GM21390 (cell line): ENCODE measurements at regions not wholly inside any gene's neighbourhood (a gene's known extent, or its start where the extent isn't known, plus 50 kb on each side); places are given as distances from the start of the nearest gene placed in this dataset.

ENCODE experiments used
- ATAC-seq: cut with Tn5 transposase; IDR thresholded peaks from one replicate; pipeline ENCODE4 v1.9.1; 2021; ENCODE audit not compliant: unreplicated experiment

DNA sequence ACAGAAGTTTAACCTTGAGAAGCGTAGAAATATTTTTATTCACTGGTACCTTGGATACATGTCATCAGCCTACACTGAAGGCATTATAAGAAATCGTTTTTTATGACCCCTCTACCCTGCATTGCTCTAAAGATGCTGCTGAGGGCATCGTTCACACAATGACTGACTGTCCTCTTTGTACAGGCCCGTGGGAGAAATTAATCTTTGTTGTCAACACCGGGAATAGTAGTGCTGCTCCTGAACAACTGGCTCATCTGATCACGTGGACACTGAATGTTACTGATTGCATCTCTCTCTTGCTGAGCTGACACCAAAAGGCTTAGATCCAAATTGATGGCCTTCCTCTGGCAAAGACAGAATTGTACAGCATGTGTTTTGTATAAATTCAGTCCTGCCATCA lies 157.1 kb upstream of the SMLR1 start:
- ATAC-seq = no peak

- ATAC-seq = no peak
Observed at GRCh38 chr6:130671119-130671518, 156.1 kb upstream of the SMLR1 start.

DNA sequence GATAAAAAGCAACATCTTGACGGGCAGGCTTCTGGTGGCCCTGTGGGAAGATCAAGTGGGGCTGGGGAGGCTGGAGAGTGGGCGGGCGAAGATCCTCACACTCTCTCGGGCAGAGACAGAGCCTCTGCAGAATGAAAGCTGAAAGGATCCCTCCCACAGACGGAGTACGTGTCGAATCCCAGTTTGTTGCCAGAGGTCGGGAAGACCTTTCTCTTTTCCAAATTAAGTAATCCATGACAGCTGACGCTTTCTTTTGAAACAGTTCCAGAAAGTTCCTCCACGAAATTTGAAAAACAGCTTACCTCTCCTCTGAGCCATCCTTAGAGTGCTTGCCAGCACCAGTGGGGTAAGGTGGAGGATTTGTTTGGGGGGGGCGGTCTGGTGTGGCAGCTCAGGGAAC lies 155.6 kb upstream of the SMLR1 start:
- ATAC-seq = no peak

DNA sequence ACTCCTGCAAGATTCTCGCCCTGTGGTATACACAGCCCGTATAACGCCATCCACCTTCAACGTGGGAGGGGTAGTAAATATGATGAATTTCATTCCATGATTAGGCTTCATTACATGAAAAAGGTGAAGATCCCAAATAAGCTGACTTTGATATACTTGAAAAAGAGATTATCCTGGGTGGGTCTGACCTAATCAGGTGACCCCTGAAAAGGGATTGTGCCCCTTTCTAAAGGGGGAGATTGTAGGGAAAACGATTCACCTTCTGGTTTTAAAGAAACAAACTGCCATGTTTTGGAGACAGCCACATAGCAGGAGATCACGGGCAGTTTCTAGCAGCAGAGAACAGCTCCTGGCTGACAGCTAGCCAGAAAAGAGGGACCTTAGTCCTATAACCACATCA lies 155.1 kb upstream of the SMLR1 start:
- ATAC-seq = no peak

- no peak for ATAC-seq
Observed at GRCh38 chr6:130674604-130675003, 152.6 kb upstream of the SMLR1 start.

GRCh38 chr6:130675072-130675471 lies 152.1 kb upstream of the SMLR1 start:
- no peak for ATAC-seq

GRCh38 chr6:130676077-130676772 lies 151.0 kb upstream of the SMLR1 start:
- no peak for ATAC-seq

GRCh38 chr6:130676773-130677144 lies 150.4 kb upstream of the SMLR1 start:
- ATAC-seq = no peak

DNA sequence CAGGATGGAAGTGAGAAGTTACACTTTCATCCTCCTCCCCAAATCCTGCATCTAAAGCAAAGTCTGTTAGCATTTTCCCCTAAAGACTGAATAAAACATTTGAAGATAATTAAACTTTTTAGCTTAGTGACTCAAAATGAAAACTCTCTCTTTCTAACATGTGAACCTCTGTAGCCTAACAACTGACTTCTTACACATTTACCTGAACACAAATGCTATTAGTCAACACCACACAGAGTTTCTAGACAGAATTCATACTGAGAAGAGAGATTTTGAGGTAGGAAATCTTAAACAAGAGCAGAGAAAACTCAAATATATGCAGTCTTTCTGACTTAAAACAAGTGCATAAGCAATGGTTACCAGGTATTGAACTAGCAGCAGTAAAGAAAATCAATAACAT lies 149.9 kb upstream of the SMLR1 start:
- ATAC-seq = no peak

DNA sequence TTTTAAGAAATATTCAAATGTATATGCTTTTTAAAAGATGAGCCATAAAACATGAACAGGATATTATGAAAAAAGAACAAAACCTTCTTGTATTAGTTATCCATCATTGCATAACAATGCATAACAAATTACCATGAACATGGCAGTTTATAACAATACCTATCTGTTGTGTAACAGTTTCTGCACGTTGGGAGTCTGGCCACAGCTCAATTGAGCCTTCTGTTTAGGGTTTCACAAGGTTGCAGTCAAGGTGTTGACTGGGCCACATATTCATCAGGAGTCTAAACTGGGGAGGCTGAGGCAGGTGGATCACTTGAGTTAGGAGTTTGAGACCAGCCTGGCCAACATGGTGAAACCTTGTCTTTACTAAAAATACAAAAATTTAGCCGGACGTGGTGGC lies 149.4 kb upstream of the SMLR1 start:
- no peak for ATAC-seq

- ATAC-seq = no peak
Observed at GRCh38 chr6:130679684-130680083, 147.5 kb upstream of the SMLR1 start.

- no peak for ATAC-seq
Observed at GRCh38 chr6:130680116-130680515, 147.1 kb upstream of the SMLR1 start.

DNA sequence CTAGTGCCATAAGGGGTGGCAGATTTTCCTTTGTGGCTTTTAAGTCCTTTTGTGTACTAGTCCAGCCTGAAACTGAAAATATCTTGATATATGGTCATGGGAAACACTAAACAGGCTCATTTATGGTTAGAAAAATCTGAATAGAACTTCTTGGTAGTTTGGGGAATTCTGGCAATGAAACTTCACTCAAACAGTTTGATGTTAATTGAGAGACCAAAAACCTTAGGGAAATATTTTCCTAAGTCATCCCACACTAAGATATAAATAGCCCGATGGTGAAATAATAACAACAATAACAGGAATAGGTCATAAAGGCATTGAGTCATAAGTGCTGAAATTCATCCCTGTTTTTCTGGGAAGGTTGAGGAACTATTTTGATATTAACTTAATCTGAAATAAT lies 146.2 kb upstream of the SMLR1 start:
- ATAC-seq = no peak

- ATAC-seq = no peak
Observed at GRCh38 chr6:130682066-130682465, 145.1 kb upstream of the SMLR1 start.

DNA sequence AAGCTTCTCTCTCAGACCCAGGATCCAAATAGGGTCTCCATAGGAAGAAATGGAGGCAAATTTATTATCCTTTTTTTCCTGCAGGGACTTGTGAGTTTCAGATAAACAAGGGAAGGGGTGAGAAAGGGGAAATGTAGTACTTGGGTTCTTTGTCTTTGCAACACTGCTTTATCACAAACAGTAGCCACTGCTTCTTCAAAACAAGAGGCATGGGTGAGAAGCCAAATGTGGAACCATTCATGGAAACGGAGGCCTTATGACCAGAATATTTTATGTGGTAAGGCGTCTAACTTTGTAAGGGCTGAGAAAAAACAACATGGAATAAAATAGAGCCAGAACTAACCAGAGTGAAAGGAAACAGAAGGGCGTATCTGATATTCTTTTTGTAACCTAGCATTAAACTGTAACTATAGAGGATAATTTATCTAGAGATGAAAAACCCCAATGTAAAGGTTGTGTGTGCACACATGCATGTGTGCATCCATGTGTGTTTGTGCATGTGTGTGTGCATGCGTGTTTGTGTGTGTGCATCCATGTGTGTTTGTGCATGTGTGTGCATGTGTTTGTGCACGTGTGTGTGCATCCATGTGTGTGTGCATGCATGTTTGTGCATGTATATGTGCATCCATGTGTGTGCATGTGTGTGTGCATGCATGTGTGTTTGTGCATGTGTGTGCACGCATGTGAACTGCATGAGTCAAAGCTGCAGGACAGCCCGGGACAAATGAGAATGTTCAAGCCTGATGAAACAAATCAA lies 143.3 kb upstream of the SMLR1 start:
- no peak for ATAC-seq

DNA sequence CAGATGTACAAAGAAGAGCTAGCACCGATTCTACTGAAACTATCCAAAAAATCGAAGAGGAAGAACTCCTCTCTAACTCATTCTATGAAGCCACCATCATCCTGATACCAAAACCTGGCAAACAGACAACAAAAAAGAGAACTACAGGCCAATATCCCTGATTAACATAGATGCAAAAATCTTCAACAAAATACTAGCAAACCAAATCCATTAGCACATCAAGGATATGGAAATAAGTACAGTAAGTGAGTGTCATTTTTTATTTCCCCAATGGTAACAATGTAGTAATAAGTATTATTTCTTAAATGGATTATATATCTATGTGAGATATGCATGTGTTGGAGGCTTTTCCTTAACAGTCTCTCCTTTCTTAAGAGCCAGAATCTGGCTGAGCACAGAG lies 134.5 kb upstream of the SMLR1 start:
- no peak for ATAC-seq

- ATAC-seq = no peak
Observed at GRCh38 chr6:130693944-130694343, 133.3 kb upstream of the SMLR1 start.

- no peak for ATAC-seq
Observed at GRCh38 chr6:130694606-130695005, 132.6 kb upstream of the SMLR1 start.

- ATAC-seq = no peak
Observed at GRCh38 chr6:130696806-130697205, 130.4 kb upstream of the SMLR1 start.

- peak; percentile 41 for ATAC-seq
Observed at GRCh38 chr6:130697271-130697994, 129.8 kb upstream of the SMLR1 start.

DNA sequence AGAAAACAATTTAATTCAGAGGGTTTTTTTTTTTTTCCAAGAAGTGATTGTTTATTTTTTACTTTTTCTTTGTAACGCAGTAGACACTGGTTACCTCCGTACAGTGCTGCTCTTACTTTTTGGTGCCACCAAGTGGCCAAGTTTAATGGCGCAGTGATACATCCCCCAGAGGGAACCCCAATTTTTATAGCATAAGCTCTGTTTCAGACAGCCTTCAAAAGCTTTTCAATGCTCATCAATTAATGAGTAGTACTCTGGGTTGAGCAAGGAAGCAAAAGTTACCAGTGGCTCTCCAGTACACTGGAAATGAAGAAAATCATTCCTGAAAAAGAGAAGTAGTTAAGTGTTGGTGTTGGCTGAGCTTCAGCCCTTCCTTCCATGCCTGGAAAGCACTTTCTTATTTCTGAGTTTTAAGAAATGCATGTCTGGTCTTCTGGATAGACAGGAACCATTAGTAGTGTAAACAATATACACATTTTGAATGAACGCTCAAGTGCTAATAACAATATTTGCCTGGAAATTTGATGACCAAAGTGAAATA lies 129.1 kb upstream of the SMLR1 start:
- peak; percentile 92 for ATAC-seq

GRCh38 chr6:130699742-130700141 lies 127.5 kb upstream of the SMLR1 start:
- ATAC-seq = no peak
